Fibroblast of pulmonary artery (primary cell): ENCODE measurements at regions not wholly inside any gene's neighbourhood (a gene's known extent, or its start where the extent isn't known, plus 50 kb on each side); places are given as distances from the start of the nearest gene placed in this dataset.

Source experiments
- DNase-seq: peaks from one replicate; pipeline ENCODE4 v3.0.0-alpha.2; 2010; ENCODE audit warnings: low read depth
- H3K4me3 ChIP-seq: replicated peaks from 2 replicates; pipeline ENCODE4 v1.5.1; 2011; ENCODE audit warnings: low read depth, mild to moderate bottlenecking, control low read depth, low read length, moderate library complexity
- TF ChIP-seq, protein P1 (sequence below): IDR thresholded peaks from 2 replicates; pipeline ENCODE4 v1.5.1; 2011; ENCODE audit warnings: mild to moderate bottlenecking, control low read depth, low read length, inconsistent platforms; ENCODE audit errors: missing control alignments

- TF ChIP-seq, protein P1, sequence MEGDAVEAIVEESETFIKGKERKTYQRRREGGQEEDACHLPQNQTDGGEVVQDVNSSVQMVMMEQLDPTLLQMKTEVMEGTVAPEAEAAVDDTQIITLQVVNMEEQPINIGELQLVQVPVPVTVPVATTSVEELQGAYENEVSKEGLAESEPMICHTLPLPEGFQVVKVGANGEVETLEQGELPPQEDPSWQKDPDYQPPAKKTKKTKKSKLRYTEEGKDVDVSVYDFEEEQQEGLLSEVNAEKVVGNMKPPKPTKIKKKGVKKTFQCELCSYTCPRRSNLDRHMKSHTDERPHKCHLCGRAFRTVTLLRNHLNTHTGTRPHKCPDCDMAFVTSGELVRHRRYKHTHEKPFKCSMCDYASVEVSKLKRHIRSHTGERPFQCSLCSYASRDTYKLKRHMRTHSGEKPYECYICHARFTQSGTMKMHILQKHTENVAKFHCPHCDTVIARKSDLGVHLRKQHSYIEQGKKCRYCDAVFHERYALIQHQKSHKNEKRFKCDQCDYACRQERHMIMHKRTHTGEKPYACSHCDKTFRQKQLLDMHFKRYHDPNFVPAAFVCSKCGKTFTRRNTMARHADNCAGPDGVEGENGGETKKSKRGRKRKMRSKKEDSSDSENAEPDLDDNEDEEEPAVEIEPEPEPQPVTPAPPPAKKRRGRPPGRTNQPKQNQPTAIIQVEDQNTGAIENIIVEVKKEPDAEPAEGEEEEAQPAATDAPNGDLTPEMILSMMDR: no peak
- H3K4me3 ChIP-seq: no peak overlapping the region
- no peak for DNase-seq
Measured at GRCh38 chr5:165981671-165982070, 2309.8 kb upstream of the WWC1 start.

GRCh38 chr5:165996201-165996875, 2295.1 kb upstream of the WWC1 start:
- H3K4me3 ChIP-seq: no peak overlapping the region
- DNase-seq: no peak
- TF ChIP-seq, protein P1: no peak

- TF ChIP-seq, protein P1: no peak
- no peak for DNase-seq
- no peak overlapping the region for H3K4me3 ChIP-seq
Measured at GRCh38 chr5:165999693-166000320, 2291.6 kb upstream of the WWC1 start.

- TF ChIP-seq, protein P1: no peak
- no peak overlapping the region for H3K4me3 ChIP-seq
- no peak for DNase-seq
Measured at GRCh38 chr5:166004006-166004405, 2287.4 kb upstream of the WWC1 start.

DNA sequence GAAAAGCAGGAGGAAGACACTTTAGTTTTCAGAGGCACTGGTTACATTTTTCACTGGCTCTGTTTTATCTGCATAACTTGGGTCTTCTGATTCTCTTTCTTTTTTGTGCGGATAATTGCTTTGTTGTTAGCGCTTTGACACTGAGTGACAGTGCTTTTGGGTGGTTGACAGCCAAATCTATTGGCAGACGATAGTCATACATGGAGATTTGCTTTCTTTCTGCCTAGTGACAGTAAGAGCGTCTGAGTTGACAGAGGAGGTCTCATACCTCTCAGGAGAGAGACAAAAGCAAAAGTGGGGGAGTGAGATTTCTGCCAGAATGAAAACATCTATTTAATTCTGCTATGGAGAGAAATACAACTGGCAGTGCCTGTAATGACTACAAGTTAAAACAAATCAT, 2278.0 kb upstream of the WWC1 start:
- TF ChIP-seq, protein P1: no peak
- H3K4me3 ChIP-seq: no peak overlapping the region
- no peak for DNase-seq

- DNase-seq: no peak
- H3K4me3 ChIP-seq: no peak overlapping the region
- TF ChIP-seq, protein P1: no peak
Measured at GRCh38 chr5:166014256-166014655, 2277.2 kb upstream of the WWC1 start.

DNA sequence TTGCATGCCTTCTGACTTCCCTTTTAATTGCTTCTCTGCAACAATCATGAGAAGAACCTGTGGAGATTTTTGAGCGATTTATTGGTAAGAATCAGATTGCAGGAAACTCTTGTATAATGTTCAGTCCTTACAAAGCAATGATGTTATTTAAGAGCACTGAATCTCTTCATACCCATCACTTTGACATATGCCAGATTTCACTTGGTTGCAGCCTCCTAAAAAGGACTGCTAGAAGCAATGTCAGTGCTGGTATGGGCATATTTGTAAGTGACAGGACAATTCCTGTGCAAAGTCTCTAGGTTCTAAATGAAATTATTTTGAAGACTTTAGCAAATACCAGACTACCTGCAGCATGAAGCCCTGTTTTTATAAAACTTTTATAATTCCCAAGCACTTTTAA, 2272.7 kb upstream of the WWC1 start:
- H3K4me3 ChIP-seq: no peak overlapping the region
- TF ChIP-seq, protein P1: no peak
- no peak for DNase-seq
